IMR-90 (cell line): ENCODE measurements at regions not wholly inside any gene's neighbourhood (a gene's known extent, or its start where the extent isn't known, plus 50 kb on each side); places are given as distances from the start of the nearest gene placed in this dataset.

Source experiments
- ATAC-seq: fragments of 200-7000 bp; cut with Tn5 transposase; 2 replicates; pipeline ENCODE4 v1.9.1; 2020; ENCODE audit warnings: low read depth, mild to moderate bottlenecking, moderate library complexity
- BruUV-seq: library from RNA; stranded (reverse); fragments of 400-500 nt; replicated peaks from 2 replicates; lab custom pipeline; 2021; lab: Mats Ljungman, UMichigan
- CTCF ChIA-PET: fragments of 300-600 bp; formaldehyde crosslinking; extraction: SDS; loops from one replicate; lab custom pipeline; 2021; ENCODE audit warnings: antibody characterized with exemption; lab: Yijun Ruan, JAX
- POLR2A ChIA-PET: fragments of 300-600 bp; sonication (Branson Sonifier 250); formaldehyde crosslinking; loops from one replicate; lab custom pipeline; 2022; ENCODE audit warnings: antibody characterized with exemption; ENCODE audit not compliant: unreplicated experiment; lab: Charles Lee
- DNase-seq: peaks from one replicate; pipeline ENCODE4 v3.0.0; 2013
- H2AFZ ChIP-seq: replicated peaks from 2 replicates; pipeline ENCODE3; 2013; ENCODE audit warnings: low read length, mild to moderate bottlenecking; ENCODE audit not compliant: poor library complexity
- H2AK5ac ChIP-seq: 2 replicates; pipeline ENCODE4 v1.6.1; 2013; ENCODE audit warnings: low read depth, low read length, inconsistent platforms
- H2AK9ac ChIP-seq: replicated peaks from 2 replicates; pipeline ENCODE3; 2013; ENCODE audit warnings: mild to moderate bottlenecking, low read depth, low read length, moderate library complexity; ENCODE audit not compliant: poor library complexity
- H2BK120ac ChIP-seq: 2 replicates; pipeline ENCODE4 v1.6.1; 2013; ENCODE audit warnings: low read depth, low read length, inconsistent platforms
- H2BK15ac ChIP-seq: 3 replicates; pipeline ENCODE4 v1.6.1; 2013; ENCODE audit warnings: low read depth, low read length, inconsistent platforms
- H2BK20ac ChIP-seq: 2 replicates; pipeline ENCODE4 v1.6.1; 2013; ENCODE audit warnings: low read depth, mild to moderate bottlenecking, inconsistent platforms, low read length, moderate library complexity
- H2BK5ac ChIP-seq: 2 replicates; pipeline ENCODE4 v1.6.1; 2013; ENCODE audit warnings: mild to moderate bottlenecking, low read depth, low read length, inconsistent platforms; ENCODE audit not compliant: poor library complexity, severe bottlenecking
- H3K14ac ChIP-seq: replicated peaks from 2 replicates; pipeline ENCODE4 v1.6.1; 2013; ENCODE audit warnings: low read depth, low read length, inconsistent platforms
- H3K18ac ChIP-seq: 2 replicates; pipeline ENCODE4 v1.6.1; 2013; ENCODE audit warnings: low read depth, low read length, control low read depth
- H3K23ac ChIP-seq: 2 replicates; pipeline ENCODE4 v1.6.1; 2013; ENCODE audit warnings: low read depth, low read length, inconsistent platforms
- H3K27ac ChIP-seq: 2 replicates; pipeline ENCODE4 v1.5.1; 2013; ENCODE audit warnings: mild to moderate bottlenecking, control low read depth, low read length; ENCODE audit not compliant: insufficient read depth
- H3K27me3 ChIP-seq: 2 replicates; pipeline ENCODE4 v1.6.1; 2013; ENCODE audit warnings: low read length; ENCODE audit not compliant: control insufficient read depth, insufficient read depth
- H3K36me3 ChIP-seq: 2 replicates; pipeline ENCODE4 v1.6.1; 2013; ENCODE audit warnings: low read length, mixed read lengths; ENCODE audit not compliant: control insufficient read depth, insufficient read depth
- H3K4ac ChIP-seq: 2 replicates; pipeline ENCODE4 v1.6.1; 2013; ENCODE audit warnings: low read depth, low read length, inconsistent platforms
- H3K4me1 ChIP-seq: 2 replicates; pipeline ENCODE4 v1.6.1; 2013; ENCODE audit warnings: low read length, mixed read lengths; ENCODE audit not compliant: control insufficient read depth, insufficient read depth
- H3K4me2 ChIP-seq: 2 replicates; pipeline ENCODE4 v1.6.1; 2013; ENCODE audit warnings: low read depth, mild to moderate bottlenecking, control low read depth, low read length, moderate library complexity
- H3K4me3 ChIP-seq: 2 replicates; pipeline ENCODE4 v1.5.1; 2013; ENCODE audit warnings: low read depth, mild to moderate bottlenecking, control low read depth, low read length, moderate library complexity; ENCODE audit not compliant: insufficient read depth
- H3K56ac ChIP-seq: 2 replicates; pipeline ENCODE4 v1.6.1; 2013; ENCODE audit warnings: low read length, inconsistent platforms; ENCODE audit not compliant: insufficient read depth; ENCODE audit errors: extremely low read depth
- H3K79me1 ChIP-seq, 2 experiments: 2 replicates each; pipeline ENCODE4 v1.6.1; 2013; ENCODE audit warnings: low read length in 2 of 2, inconsistent platforms in 1 of 2, low read depth in 1 of 2
- H3K9ac ChIP-seq: 2 replicates; pipeline ENCODE4 v1.6.1; 2013; ENCODE audit warnings: low read depth, low read length, control low read depth
- H3K9me1 ChIP-seq: 2 replicates; pipeline ENCODE4 v1.6.1; 2013; ENCODE audit warnings: low read length, inconsistent platforms; ENCODE audit not compliant: insufficient read depth
- H3K9me3 ChIP-seq: 2 replicates; pipeline ENCODE4 v1.6.1; 2013; ENCODE audit warnings: low read length; ENCODE audit not compliant: control insufficient read depth, insufficient read depth
- H4K20me1 ChIP-seq: 2 replicates; pipeline ENCODE4 v1.6.1; 2013; ENCODE audit warnings: low read length, inconsistent platforms; ENCODE audit not compliant: insufficient read depth
- H4K5ac ChIP-seq: 2 replicates; pipeline ENCODE4 v1.6.1; 2013; ENCODE audit warnings: mild to moderate bottlenecking, low read depth, low read length, control low read depth
- H4K8ac ChIP-seq, 2 experiments: 2 replicates each; pipeline ENCODE4 v1.6.1; 2013; ENCODE audit warnings: low read depth in 2 of 2, low read length in 2 of 2, control low read depth in 1 of 2, inconsistent platforms in 1 of 2
- H4K91ac ChIP-seq: 2 replicates; pipeline ENCODE4 v1.6.1; 2013; ENCODE audit warnings: low read depth, low read length, inconsistent platforms; ENCODE audit not compliant: insufficient read depth
- BHLHE40 ChIP-seq: fragments of 150-350 bp; IDR thresholded peaks from 2 replicates; pipeline ENCODE4 v1.6.1; 2016; ENCODE audit warnings: mild to moderate bottlenecking, low read depth, low read length
- CEBPB ChIP-seq: IDR thresholded peaks from 2 replicates; pipeline ENCODE4 v1.6.1; 2012; ENCODE audit warnings: low read depth, low read length, improper control_type of control experiment
- CHD1 ChIP-seq: IDR thresholded peaks from 2 replicates; pipeline ENCODE4 v1.6.1; 2012; ENCODE audit warnings: low read depth, low read length, improper control_type of control experiment
- CTCF ChIP-seq: conservative IDR thresholded peaks from 2 replicates; pipeline ENCODE4 v1.5.1; 2012; ENCODE audit warnings: mild to moderate bottlenecking, low read depth, low read length, improper control_type of control experiment
- ELK1 ChIP-seq: fragments of 150-350 bp; IDR thresholded peaks from 2 replicates; pipeline ENCODE4 v1.6.1; 2016; ENCODE audit warnings: low read depth, mild to moderate bottlenecking, low read length, moderate library complexity, borderline replicate concordance
- FOS ChIP-seq: fragments of 150-350 bp; IDR thresholded peaks from 2 replicates; pipeline ENCODE4 v1.6.1; 2016; ENCODE audit warnings: low read depth, low read length
- MAFK ChIP-seq: IDR thresholded peaks from 2 replicates; pipeline ENCODE4 v1.6.1; 2012; ENCODE audit warnings: low read depth, low read length, improper control_type of control experiment
- MAZ ChIP-seq: IDR thresholded peaks from 2 replicates; pipeline ENCODE4 v1.6.1; 2012; ENCODE audit warnings: low read depth, mild to moderate bottlenecking, low read length, improper control_type of control experiment, moderate library complexity, borderline replicate concordance
- MXI1 ChIP-seq: IDR thresholded peaks from 2 replicates; pipeline ENCODE4 v1.6.1; 2012; ENCODE audit warnings: low read depth, mild to moderate bottlenecking, low read length, moderate library complexity, borderline replicate concordance
- NFE2L2 ChIP-seq: fragments of 150-350 bp; IDR thresholded peaks from 2 replicates; pipeline ENCODE4 v1.6.1; 2016; ENCODE audit warnings: low read depth, mild to moderate bottlenecking, low read length
- POLR2A ChIP-seq: IDR thresholded peaks from 2 replicates; pipeline ENCODE4 v1.6.1; 2012; ENCODE audit warnings: mild to moderate bottlenecking, low read depth, low read length
- RAD21 ChIP-seq: IDR thresholded peaks from 2 replicates; pipeline ENCODE4 v1.6.1; 2012; ENCODE audit warnings: low read length, improper control_type of control experiment
- RCOR1 ChIP-seq: IDR thresholded peaks from 2 replicates; pipeline ENCODE4 v1.6.1; 2012; ENCODE audit warnings: mild to moderate bottlenecking, low read length, improper control_type of control experiment; ENCODE audit not compliant: insufficient replicate concordance
- RFX5 ChIP-seq: IDR thresholded peaks from 2 replicates; pipeline ENCODE4 v1.8.0; 2012; ENCODE audit warnings: low read depth, mild to moderate bottlenecking, low read length, moderate library complexity
- SMC3 ChIP-seq: fragments of 150-350 bp; IDR thresholded peaks from 2 replicates; pipeline ENCODE4 v1.6.1; 2016; ENCODE audit warnings: low read depth, mild to moderate bottlenecking, antibody characterized with exemption, low read length, moderate library complexity
- USF2 ChIP-seq: fragments of 150-350 bp; IDR thresholded peaks from 2 replicates; pipeline ENCODE4 v1.6.1; 2017; ENCODE audit warnings: mild to moderate bottlenecking, antibody characterized with exemption, low read length, low read depth
- WGBS, 2 experiments: methylation state at CpG; one replicate each; pipeline versions ENCODE4 v1.1.5 to v1.1.7; 2013; ENCODE audit warnings: missing lambda C conversion rate in 2 of 2; ENCODE audit not compliant: insufficient read length in 1 of 2; ENCODE audit errors: extremely low coverage in 2 of 2; 5-methylcytosine and 5-hydroxymethylcytosine counted together
- dilution Hi-C: fragments of 300-500 bp; cut with HindIII; formaldehyde crosslinking; loops from one replicate; pipeline ENCODE4 v1.14.3; 2018; ENCODE audit warnings: low sequenced_read_pairs; ENCODE audit not compliant: unreplicated experiment
- in situ Hi-C: fragments of 300-500 bp; cut with MboI; formaldehyde crosslinking; loops from 3 replicates; pipeline ENCODE4 v1.14.3; 2019; ENCODE audit warnings: low sequenced_read_pairs, inconsistent platforms, mixed read lengths
- intact Hi-C: fragments of 100-400 bp; cut with micrococcal nuclease; formaldehyde crosslinking; loops from 2 replicates; pipeline ENCODE4 v1.10.0; 2022

GRCh38 chr1:168913711-168914463, 184.9 kb upstream of the DPT start:
- Histone ChIP-seq H3K4me1 (no peaks in the 10 kb centered on the region), H3K27ac (no peak overlapping the region), H2BK20ac (no peak overlapping the region), H3K23ac (no peak overlapping the region), H3K9ac (no peak overlapping the region), H2AK9ac (no peak overlapping the region), H2BK5ac (no peak overlapping the region), H3K9me1 (no peaks in the 10 kb centered on the region), H4K8ac (no peak overlapping the region), H2BK15ac (no peak overlapping the region), H4K91ac (no peak overlapping the region), H4K5ac (no peak overlapping the region), H2BK120ac (no peak overlapping the region), H3K4me2 (no peak overlapping the region), H3K9me3 (no peaks in the 10 kb centered on the region), H4K20me1 (no peaks in the 10 kb centered on the region), H2AFZ (no peak overlapping the region), H3K36me3 (no peaks in the 10 kb centered on the region), H3K56ac (no peak overlapping the region), H3K14ac (no peak overlapping the region), H3K79me1 (no peaks in the 10 kb centered on the region), H3K18ac (no peak overlapping the region), H3K4me3 (no peak overlapping the region), H3K4ac (no peak overlapping the region), H2AK5ac (no peak overlapping the region), H3K27me3 (no peaks in the 10 kb centered on the region)
- in situ Hi-C loops: no loop called here
- ChIA-PET POLR2A (no interaction called here), CTCF (no interaction called here)
- no peak for TF ChIP-seq CEBPB
- TF ChIP-seq NFE2L2: no peak
- no peak for TF ChIP-seq SMC3
- no peak for TF ChIP-seq RAD21
- TF ChIP-seq MAZ: no peak
- TF ChIP-seq MXI1: no peak
- TF ChIP-seq USF2: no peak
- TF ChIP-seq RCOR1: no peak
- no peak for TF ChIP-seq ELK1
- TF ChIP-seq BHLHE40: no peak
- TF ChIP-seq CHD1: no peak
- TF ChIP-seq MAFK: no peak
- TF ChIP-seq CTCF: no peak
- TF ChIP-seq POLR2A: no peak
- TF ChIP-seq FOS: no peak
- no peak for TF ChIP-seq RFX5
- no CpG with 5 or more reads among the region's 4 CpGs for WGBS, 2 experiments
- DNase-seq (no peak), ATAC-seq (no peak)
- dilution Hi-C loops: no loop called here
- intact Hi-C loops: no loop called here
- no TSS peak for BruUV-seq
